ENCODE measurements at regions not wholly inside any gene's neighbourhood (a gene's known extent, or its start where the extent isn't known, plus 50 kb on each side); places are given as distances from the start of the nearest gene placed in this dataset.

DNA sequence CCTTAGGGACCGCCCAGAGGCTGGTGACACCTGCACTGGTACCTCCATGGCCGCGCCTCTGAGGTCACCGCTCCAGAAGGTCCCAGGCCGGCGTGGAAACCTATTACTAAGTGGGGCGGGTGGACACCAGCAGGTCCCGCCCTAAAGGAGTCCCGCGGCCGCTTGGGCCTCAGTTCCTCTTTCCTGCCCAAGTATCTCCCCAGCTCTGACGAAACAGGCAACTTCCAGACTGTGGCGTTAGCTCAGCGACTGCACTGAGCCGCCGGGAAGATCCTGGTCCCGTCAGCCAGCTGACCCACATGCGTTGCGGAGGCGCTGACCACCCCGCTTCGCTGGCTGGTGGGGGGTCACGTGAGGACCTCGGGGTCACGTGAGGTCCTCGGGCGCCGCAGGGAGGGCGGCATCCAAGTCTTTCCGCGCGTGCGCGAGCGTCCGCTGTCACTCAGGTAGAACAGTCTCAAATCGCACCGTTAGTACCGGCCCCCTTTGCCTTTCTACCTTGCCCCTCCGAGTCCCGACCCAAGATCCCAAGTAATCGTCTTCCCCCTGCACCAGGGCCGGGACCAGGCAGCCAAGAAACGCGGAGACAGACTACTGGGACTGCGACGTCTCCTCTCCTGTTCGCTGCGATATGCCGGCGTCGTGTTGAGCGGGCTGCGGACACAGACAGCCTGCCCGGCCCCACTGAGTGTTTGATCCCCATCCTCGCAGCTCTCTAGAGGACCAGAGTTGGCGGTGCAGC, 53.7 kb upstream of the KDM4C start (continued):
- no peak for TF ChIP-seq TEAD3 (CRISPR knock-in tag; optimal IDR thresholded peaks at IDR 0.05; ENCODE audit: borderline replicate concordance)
- TF ChIP-seq NR2C2 (CRISPR knock-in tag; IDR thresholded peaks at IDR 0.05; ENCODE audit: borderline replicate concordance): peak; percentile 35; the same call in 1 of the 2 replicates
- TF ChIP-seq, protein P1, sequence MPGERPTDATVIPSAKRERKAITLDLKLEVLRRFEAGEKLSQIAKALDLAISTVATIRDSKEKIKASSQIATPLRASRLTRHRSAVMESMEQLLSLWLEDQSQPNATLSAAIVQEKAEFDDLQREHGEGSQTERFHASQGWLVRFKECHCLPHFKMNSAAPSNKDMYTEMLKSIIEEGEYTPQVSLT (CRISPR knock-in tag; IDR thresholded peaks at IDR 0.05; ENCODE audit: borderline replicate concordance, low read depth): no peak
- TF ChIP-seq, protein P2, sequence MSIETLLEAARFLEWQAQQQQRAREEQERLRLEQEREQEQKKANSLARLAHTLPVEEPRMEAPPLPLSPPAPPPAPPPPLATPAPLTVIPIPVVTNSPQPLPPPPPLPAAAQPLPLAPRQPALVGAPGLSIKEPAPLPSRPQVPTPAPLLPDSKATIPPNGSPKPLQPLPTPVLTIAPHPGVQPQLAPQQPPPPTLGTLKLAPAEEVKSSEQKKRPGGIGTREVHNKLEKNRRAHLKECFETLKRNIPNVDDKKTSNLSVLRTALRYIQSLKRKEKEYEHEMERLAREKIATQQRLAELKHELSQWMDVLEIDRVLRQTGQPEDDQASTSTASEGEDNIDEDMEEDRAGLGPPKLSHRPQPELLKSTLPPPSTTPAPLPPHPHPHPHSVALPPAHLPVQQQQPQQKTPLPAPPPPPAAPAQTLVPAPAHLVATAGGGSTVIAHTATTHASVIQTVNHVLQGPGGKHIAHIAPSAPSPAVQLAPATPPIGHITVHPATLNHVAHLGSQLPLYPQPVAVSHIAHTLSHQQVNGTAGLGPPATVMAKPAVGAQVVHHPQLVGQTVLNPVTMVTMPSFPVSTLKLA (IDR thresholded peaks at IDR 0.05): peak; percentile 61
- TF ChIP-seq, protein P3, sequence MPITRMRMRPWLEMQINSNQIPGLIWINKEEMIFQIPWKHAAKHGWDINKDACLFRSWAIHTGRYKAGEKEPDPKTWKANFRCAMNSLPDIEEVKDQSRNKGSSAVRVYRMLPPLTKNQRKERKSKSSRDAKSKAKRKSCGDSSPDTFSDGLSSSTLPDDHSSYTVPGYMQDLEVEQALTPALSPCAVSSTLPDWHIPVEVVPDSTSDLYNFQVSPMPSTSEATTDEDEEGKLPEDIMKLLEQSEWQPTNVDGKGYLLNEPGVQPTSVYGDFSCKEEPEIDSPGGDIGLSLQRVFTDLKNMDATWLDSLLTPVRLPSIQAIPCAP (CRISPR knock-in tag; IDR thresholded peaks at IDR 0.05; ENCODE audit: low read depth): no peak
- TF ChIP-seq ATAD3A (CRISPR knock-in tag; IDR thresholded peaks at IDR 0.05): no peak
- no peak for TF ChIP-seq EP300 (IDR thresholded peaks at IDR 0.05; ENCODE audit: low read depth in 2 of 2, low read length in 2 of 2)
- TF ChIP-seq EP300 (CRISPR knock-in tag; IDR thresholded peaks at IDR 0.05; ENCODE audit: borderline replicate concordance): no peak
- TF ChIP-seq STAG1 (CRISPR knock-in tag; IDR thresholded peaks at IDR 0.05): no peak
- TF ChIP-seq ZSCAN22 (CRISPR knock-in tag; IDR thresholded peaks at IDR 0.05): no peak
- no peak for TF ChIP-seq HNRNPUL1 (IDR thresholded peaks at IDR 0.05; ENCODE audit: low read depth, low read length)
- TF ChIP-seq, protein P4, sequence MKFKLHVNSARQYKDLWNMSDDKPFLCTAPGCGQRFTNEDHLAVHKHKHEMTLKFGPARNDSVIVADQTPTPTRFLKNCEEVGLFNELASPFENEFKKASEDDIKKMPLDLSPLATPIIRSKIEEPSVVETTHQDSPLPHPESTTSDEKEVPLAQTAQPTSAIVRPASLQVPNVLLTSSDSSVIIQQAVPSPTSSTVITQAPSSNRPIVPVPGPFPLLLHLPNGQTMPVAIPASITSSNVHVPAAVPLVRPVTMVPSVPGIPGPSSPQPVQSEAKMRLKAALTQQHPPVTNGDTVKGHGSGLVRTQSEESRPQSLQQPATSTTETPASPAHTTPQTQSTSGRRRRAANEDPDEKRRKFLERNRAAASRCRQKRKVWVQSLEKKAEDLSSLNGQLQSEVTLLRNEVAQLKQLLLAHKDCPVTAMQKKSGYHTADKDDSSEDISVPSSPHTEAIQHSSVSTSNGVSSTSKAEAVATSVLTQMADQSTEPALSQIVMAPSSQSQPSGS (CRISPR knock-in tag; IDR thresholded peaks at IDR 0.05): no peak
- no peak for TF ChIP-seq ZSCAN9 (CRISPR knock-in tag; IDR thresholded peaks at IDR 0.05; ENCODE audit: borderline replicate concordance)
- TF ChIP-seq, protein P5, sequence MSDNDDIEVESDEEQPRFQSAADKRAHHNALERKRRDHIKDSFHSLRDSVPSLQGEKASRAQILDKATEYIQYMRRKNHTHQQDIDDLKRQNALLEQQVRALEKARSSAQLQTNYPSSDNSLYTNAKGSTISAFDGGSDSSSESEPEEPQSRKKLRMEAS (IDR thresholded peaks at IDR 0.05): peak; percentile 93
- peak; percentile 48; the same call in 1 of the 2 replicates for TF ChIP-seq ZNF709 (CRISPR knock-in tag; IDR thresholded peaks at IDR 0.05)
- TF ChIP-seq SKI (IDR thresholded peaks at IDR 0.05; ENCODE audit: partially characterized antibody): no peak
- no peak for TF ChIP-seq SMYD3 (CRISPR knock-in tag; IDR thresholded peaks at IDR 0.05)
- TF ChIP-seq SIN3B (IDR thresholded peaks at IDR 0.05; ENCODE audit: low read length): no peak
- TF ChIP-seq DNMT1 (CRISPR knock-in tag; IDR thresholded peaks at IDR 0.05): no peak
- TF ChIP-seq PRMT3 (CRISPR knock-in tag; IDR thresholded peaks at IDR 0.05; ENCODE audit: borderline replicate concordance, low read depth): peak; percentile 39; the same call in 1 of the 2 replicates
- TF ChIP-seq, protein P6, sequence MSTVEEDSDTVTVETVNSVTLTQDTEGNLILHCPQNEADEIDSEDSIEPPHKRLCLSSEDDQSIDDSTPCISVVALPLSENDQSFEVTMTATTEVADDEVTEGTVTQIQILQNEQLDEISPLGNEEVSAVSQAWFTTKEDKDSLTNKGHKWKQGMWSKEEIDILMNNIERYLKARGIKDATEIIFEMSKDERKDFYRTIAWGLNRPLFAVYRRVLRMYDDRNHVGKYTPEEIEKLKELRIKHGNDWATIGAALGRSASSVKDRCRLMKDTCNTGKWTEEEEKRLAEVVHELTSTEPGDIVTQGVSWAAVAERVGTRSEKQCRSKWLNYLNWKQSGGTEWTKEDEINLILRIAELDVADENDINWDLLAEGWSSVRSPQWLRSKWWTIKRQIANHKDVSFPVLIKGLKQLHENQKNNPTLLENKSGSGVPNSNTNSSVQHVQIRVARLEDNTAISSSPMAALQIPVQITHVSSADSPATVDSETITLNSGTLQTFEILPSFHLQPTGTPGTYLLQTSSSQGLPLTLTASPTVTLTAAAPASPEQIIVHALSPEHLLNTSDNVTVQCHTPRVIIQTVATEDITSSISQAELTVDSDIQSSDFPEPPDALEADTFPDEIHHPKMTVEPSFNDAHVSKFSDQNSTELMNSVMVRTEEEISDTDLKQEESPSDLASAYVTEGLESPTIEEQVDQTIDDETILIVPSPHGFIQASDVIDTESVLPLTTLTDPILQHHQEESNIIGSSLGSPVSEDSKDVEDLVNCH (CRISPR knock-in tag; IDR thresholded peaks at IDR 0.05): no peak
- TF ChIP-seq ZNF317 (CRISPR knock-in tag; IDR thresholded peaks at IDR 0.05): peak; percentile 43; the same call in 1 of the 2 replicates
- TF ChIP-seq ZNF777 (CRISPR knock-in tag; IDR thresholded peaks at IDR 0.05): no peak
- no peak for TF ChIP-seq ZNF776 (CRISPR knock-in tag; IDR thresholded peaks at IDR 0.05)
- peak; percentile 73 for TF ChIP-seq ZFY (CRISPR knock-in tag; IDR thresholded peaks at IDR 0.05)
